ENCODE measurements at regions not wholly inside any gene's neighbourhood (a gene's known extent, or its start where the extent isn't known, plus 50 kb on each side); places are given as distances from the start of the nearest gene placed in this dataset.
"Not testable (repeated sequence)": the region's sequence is repeated elsewhere in the genome, so short reads cannot be mapped to it uniquely, and the experiment has no call there.

DNA sequence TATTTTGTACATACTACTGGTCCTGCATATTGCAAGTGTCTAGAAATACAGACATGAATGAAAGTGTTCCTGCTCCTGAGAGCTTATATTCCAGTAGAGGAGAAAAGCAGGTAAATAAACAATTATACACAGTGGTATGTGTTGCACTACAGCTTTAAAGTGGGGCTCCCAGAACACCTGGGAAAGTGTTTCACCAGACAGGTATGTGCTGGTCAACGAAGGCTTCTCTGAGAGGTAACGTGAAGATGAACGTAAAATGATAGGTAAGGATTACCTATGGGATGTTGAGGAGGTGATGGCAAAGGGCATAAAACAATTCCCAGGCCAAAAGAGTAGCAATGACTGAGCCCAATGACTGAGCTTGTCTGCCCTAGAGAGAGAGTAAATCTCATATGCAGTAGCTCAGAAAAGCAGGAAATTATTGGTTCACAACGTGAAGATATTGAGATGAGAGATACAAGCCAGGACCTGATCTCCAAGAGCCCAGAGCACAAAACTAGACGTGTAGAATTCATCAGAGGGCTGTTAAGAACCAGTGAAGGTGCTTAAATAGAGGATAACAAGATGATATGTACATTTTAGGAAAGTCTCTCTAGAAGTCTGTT, 459.1 kb upstream of the BCHE start:
- DNase-seq: no peak

DNA sequence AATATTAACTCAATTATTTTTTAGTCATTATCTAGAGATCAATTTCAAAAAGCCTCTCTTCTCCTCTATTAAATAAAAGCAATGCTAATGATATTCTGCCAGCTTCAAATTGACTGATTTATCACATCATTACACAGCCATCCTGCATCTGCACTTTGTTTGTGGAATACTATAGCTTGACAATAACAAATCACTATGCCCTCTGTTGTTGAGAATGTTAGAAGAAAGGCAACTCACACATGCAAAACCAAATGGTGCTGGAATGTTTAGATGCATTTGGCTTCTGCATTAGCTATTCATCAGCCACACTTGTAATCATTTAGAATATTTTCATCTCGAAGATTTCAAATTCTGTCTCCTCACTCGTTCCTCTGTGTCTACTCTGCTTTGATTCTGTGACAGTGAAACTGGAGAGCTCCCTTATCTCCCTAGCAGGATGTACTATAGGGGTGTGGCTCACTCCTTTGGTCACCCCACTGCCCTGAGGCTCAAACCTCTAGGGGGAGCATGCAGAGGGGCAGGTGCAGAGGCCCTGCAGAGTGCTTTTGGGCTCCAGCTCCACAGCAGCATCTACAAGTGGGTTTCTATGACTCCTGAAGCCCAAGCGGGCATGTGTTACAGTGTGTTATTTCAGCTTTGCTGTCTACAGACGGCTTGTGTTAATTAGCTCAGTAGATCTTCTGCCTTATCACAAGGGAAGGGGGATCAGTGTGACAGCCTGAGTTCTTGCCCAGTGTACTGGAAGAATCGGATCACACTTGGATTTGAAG, 454.1 kb upstream of the BCHE start:
- DNase-seq: no peak

DNA sequence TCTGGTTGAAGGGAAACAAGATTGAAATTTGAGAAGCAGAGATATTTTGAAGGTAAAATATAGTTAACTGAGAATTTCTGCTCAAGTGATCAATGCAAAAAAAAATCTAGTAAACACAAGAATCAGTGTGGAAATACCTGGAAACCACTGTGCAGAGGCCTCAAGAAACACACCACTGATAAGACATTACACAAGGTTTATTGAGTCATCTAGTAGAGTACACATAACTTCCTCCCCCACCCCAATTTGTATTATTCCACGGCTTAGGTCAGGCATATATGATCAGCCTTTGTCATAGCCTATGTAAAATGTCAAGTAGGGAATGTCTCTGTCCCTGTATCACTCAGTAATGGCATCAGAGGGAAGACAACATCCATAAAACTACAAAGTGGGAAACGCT, 447.8 kb upstream of the BCHE start:
- no peak for DNase-seq

- no peak for DNase-seq
These were observed 446.6 kb upstream of the BCHE start for GRCh38 chr3:166283840-166284239.

DNA sequence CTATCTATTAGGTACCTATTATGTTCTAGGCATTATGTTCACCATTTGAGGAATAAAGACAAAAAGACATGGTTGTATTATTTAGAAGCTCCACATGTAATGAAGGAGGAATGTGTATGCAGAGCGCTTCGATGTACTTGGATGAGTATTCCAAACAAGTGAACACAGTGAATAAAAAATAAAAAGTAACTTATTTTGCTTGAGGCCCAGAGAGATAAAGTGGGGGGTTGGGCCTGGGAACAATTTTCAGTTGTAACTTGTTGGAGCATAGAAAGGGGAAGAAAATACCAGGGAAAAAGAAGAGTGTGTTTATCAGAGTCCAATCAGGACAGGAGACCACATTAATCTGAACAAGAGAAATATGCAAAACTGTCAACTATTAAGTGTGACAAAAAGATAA, 445.7 kb upstream of the BCHE start:
- no peak for DNase-seq

DNA sequence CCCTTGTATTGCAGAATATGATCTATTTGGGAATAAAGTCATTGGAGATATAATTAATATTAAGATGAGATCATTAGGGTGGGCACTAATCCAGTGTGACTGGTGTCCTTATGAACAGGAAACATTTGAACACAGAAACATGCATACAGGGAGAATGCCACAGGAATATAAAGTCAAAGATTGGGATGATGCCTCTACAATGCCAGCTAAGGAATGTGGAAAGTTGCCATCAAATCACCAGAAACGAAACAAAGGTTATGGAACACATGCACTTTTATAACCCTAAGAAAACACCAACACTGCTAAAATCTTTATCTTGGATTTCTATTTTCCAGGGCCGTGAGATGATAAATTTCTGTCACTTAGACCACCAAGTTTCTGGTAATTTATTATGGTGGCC, 442.4 kb upstream of the BCHE start:
- no peak for DNase-seq

DNA sequence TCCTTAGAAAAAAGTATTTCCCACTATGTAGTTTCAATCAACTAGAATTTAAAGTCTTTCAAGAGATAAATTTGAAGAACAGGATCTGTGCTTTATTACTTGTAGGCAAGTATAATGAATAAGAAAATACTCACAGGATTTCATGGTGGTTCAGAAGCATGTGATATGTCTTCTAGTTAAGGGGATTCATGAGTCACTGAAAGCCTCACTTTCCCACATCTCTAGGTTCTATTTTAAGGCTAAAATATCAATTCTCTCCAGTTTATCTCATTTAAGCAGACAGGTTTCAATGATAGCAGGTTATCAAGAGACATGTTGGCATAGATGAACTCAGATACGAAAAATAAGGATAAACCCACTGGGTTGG, 437.8 kb upstream of the BCHE start:
- no peak for DNase-seq

- no peak for DNase-seq
These were observed 437.3 kb upstream of the BCHE start for GRCh38 chr3:166274351-166275023.

DNA sequence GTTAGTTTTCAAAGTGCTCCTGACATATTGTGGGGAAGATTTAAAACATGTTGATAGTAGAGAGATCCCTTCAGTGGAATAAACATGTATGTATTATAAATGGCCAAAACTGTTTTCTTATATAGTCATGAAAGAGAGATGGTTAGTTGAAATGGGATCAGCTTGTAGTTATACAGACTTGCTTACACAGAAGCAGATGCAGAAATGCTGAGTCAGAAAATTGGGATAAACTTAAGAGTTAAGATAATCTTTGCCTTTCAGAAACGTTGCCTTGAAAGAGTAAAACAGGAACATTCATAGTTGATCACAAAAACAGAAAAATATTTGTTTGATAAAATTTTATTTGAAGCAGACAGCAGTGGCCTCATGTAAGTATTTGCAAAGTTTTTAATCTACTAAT, 433.2 kb upstream of the BCHE start:
- DNase-seq: no peak

- no peak for DNase-seq
These were observed 427.9 kb upstream of the BCHE start for GRCh38 chr3:166265153-166265552.

- DNase-seq: no peak
These were observed 426.2 kb upstream of the BCHE start for GRCh38 chr3:166263460-166263859.

DNA sequence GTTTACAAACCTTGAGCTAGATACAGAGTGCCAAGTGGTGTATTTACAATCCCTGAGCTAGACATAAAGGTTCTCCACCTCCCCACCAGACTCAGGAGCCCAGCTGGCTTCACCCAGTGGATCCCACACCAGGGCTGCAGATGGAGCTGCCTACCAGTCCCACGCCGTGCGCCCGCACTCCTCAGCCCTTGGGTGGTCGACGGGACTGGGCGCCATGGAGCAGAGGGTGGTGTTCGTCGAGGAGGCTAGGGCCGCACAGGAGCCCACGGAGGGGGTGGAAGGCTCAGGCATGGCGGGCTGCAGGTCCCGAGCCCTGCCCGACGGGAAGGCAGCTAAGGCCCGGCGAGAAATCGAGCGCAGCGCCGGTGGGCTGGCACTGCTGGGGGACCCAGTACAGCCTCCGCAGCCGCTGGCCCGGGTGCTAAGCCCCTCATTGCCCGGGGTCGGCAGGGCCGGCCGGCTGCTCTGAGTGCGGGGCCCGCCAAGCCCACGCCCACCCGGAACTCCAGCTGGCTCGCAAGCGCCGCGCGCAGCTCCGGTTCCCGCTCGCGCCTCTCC, 421.1 kb upstream of the BCHE start:
- not testable (repeated sequence) for DNase-seq

DNA sequence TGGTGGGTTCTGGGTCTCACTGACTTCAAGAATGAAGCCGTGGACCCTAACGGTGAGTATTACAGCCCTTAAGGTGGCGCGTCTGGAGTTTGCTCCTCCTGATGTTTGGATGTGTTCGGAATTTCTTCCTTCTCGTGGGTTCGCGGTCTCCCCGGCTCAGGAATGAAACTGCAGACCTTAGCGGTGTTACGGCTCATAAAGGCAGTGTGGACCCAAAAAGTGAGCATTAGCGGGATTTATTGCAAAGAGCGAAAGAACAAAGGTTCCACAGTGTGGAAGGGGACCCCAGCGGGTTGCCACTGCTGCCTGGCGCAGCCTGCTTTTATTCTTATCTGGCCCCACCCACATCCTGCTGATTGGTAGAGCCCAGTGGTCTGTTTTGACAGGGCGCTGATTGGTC, 420.5 kb upstream of the BCHE start:
- no peak for DNase-seq

- no peak for DNase-seq
These were observed 411.6 kb upstream of the BCHE start for GRCh38 chr3:166248784-166249183.

DNA sequence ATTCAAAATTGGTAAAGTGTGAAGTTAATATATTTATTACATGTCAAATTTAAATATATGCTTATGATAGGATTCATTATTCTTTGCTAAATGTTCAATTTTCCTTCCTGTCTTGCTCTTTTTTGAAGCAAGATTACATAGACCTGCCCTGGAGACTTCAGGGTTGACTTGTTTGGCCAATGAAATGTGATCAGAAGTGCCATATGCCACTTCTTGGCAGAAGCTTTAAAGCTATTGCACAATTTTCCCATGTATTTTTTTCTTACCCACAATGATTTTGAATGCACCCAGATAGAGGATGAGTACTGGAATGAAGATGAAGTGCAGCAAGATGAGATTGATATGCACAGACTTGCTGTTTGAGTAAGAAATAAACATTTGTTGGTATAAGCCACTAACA, 406.3 kb upstream of the BCHE start:
- DNase-seq: no peak

DNA sequence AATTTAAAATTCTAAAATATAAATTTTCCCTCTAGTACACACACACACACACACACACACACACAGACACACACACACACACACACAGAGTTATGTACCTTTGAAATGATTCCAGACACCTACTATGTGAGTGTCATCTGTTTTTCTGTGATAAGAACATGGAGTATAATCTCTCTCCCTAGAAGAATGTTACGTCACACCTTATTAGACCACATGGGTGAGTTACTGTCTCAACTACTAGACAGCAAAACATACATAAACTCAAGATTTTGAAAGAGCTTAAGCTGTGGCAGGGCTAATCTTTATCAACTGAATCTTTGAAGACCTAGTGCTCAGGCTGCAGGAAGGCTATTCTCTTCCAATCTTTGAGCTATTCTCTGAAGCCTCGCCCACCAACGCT, 385.9 kb upstream of the BCHE start:
- DNase-seq: no peak

GRCh38 chr3:166211451-166211850, 374.2 kb upstream of the BCHE start:
- DNase-seq: no peak

- DNase-seq: no peak
These were observed 372.5 kb upstream of the BCHE start for GRCh38 chr3:166209701-166210100.

DNA sequence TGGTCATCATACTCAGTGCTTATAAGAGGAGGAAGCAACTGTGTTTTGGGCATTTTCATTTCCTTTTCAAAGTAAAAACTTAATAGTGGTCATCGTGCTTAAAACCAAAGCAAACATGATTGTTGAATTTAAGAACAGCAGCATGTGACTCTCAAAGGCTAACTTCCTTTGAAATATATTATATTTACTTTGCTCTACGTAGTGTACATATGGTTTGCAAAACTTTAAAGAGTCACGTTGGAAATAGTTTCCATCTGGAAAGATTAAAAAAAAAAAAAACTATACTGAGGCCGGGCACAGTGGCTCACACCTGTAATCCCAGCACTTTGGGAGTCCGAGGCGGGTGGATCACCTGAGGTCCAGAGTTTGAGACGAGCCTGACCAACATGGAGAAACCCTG, 367.9 kb upstream of the BCHE start:
- DNase-seq: no peak

DNA sequence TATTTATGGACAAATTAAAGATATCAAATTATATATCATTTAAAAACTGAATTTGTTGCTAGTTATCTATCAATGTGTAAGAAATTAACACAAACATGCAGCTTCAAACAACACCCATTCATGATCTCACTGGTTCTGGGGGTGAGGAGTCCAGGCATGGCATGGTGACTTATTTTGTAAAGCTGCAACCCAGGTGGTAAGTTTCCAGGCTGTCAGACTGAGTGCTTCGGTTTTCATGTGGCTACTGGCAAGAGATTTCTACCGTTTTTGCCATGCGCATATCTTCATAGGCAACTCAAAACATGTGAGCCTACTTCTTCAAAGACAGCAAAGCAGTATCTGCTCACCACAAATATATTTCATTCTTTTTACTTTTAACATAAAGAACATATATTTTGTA, 364.3 kb upstream of the BCHE start:
- DNase-seq: no peak

DNA sequence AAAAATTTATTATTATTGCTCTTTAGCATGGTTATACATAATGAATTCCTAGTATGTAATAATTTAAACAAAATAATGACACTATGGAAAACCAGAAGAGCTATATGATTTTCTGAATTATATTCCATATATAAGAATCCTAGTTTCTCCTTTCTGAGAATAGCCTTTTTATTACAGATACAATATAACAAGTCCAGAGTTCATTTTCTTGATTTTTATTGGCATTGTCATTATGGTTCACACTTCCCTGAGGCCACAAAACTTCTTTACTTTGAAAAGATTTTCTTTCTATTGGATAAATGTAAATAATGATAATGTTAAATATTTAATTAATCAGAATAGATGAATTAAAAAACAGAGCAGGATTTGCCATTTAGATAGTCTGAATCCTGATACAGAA, 362.3 kb upstream of the BCHE start:
- DNase-seq: no peak

DNA sequence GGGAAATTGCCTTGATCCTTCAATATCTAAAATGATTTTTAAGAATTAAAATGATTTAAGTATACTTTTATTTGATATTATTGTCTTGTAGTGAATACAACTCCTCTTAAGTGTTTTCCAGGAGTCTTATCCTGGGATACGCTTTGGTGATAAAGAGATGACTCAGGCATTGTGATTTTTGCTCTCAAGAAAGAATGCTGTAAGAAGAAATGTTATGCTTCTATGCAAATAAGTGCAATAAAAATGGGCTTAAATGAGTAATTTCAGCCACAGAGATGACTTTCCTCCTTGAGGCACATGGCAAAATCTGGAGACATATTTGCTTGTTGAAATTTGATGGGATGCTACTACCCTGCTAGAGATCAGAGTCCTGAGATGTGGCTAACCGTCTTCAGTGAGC, 358.6 kb upstream of the BCHE start:
- no peak for DNase-seq

DNA sequence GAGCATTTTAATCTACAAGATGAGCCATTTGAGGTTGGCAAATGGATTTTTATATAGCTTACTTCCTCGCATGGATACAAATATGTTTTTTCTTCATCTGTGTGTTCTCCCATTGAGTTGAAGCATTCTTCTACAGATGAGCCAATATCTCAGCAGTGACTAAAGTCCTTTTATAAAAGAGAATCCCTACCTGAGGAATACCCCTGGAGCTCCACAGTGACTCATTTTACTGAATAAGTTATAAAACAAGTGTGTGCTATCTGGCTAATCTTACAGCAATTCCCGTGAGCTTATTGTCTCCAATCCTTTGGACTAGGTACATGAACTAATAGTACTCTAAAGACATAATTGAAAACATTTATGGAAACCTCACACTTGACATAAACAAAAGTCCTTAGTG, 354.2 kb upstream of the BCHE start:
- DNase-seq: no peak

GRCh38 chr3:166190360-166190759, 353.1 kb upstream of the BCHE start:
- no peak for DNase-seq
